ENCODE measurements at regions not wholly inside any gene's neighbourhood (a gene's known extent, or its start where the extent isn't known, plus 50 kb on each side); places are given as distances from the start of the nearest gene placed in this dataset.

DNA sequence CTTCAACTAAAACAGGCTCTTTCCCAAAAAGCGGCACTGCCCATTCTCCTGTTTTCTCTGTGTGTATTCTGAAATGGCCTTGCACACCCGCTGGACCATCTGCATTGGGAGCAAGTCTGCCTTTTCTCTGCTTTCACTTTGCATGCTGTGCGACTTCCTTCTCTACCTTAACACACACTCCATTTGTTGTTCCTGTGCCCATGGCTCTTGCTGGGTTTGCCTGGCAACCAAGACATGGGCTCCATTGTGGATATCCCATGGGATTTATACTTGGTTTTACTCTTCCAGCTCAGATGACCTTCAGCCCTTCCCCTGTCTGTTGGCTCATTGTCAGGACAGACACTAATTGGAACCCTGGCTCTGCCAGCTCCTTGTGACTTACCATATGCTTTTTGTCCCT is 465.3 kb downstream of the REEP3 start:
- Histone ChIP-seq H3K36me3 (no peaks in the 10 kb centered on the region), H3K4me3 (no peak overlapping the region), H3K9me3 (no peaks in the 10 kb centered on the region), H3K27me3 (no peaks in the 10 kb centered on the region), H3K27ac (no peak overlapping the region), H3K4me1 (no peaks in the 10 kb centered on the region)
- no peak for DNase-seq
- intact Hi-C loops (cut with DNase I; ENCODE audit: low total_unique reads) = no loop called here
- TF ChIP-seq, protein P1, sequence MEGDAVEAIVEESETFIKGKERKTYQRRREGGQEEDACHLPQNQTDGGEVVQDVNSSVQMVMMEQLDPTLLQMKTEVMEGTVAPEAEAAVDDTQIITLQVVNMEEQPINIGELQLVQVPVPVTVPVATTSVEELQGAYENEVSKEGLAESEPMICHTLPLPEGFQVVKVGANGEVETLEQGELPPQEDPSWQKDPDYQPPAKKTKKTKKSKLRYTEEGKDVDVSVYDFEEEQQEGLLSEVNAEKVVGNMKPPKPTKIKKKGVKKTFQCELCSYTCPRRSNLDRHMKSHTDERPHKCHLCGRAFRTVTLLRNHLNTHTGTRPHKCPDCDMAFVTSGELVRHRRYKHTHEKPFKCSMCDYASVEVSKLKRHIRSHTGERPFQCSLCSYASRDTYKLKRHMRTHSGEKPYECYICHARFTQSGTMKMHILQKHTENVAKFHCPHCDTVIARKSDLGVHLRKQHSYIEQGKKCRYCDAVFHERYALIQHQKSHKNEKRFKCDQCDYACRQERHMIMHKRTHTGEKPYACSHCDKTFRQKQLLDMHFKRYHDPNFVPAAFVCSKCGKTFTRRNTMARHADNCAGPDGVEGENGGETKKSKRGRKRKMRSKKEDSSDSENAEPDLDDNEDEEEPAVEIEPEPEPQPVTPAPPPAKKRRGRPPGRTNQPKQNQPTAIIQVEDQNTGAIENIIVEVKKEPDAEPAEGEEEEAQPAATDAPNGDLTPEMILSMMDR (IDR thresholded peaks at IDR 0.05) = no peak

DNA sequence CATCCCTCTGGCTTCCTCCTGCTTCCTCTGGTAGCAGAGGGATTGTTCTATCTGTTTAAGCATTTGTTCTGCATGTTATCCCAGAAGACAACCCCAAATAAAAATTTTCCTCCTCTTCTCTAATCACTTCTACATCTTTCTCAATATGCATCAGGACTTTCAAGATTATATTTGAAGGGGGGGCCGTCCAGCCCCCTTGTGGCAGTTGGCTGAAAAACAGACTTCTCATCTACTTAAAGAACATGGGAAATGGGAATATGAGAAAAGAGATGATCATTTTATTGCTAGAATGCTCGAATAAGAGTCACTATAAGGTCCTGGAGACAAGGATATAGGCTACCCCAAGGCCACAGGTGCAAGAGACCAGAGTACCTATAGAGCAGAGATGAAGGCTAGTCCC is 466.0 kb downstream of the REEP3 start:
- no peaks in the 10 kb centered on the region for H3K27me3 ChIP-seq
- H3K9me3 ChIP-seq = no peaks in the 10 kb centered on the region
- H3K36me3 ChIP-seq = no peaks in the 10 kb centered on the region
- intact Hi-C loops (cut with DNase I; ENCODE audit: low total_unique reads) = no loop called here
- TF ChIP-seq, protein P1 (IDR thresholded peaks at IDR 0.05) = no peak
- no peak overlapping the region for H3K27ac ChIP-seq
- no peak for DNase-seq
- no peaks in the 10 kb centered on the region for H3K4me1 ChIP-seq
- H3K4me3 ChIP-seq = no peak overlapping the region

DNA sequence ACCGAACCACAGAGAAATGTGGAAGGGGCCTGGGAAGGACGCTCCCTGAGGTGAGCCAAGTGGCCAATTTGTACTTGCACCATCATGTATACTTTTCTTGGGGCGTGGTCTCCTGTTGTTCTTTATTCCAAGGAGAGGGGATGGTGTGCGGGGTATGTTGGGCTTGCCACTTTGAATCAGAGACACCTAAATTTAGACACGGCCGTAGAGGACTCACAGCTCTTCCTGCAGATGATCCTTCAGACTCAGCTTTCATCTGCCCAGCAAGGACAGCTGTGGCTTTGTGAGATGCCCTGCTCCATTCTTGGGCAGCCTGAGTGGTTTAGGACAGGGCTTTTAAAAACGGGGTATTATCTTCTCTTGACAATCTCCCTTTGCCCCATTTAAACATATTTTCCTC is 473.2 kb downstream of the REEP3 start:
- H3K4me3 ChIP-seq = no peak overlapping the region
- no peak overlapping the region for H3K27ac ChIP-seq
- no peaks in the 10 kb centered on the region for H3K36me3 ChIP-seq
- no peak for DNase-seq
- intact Hi-C loops (cut with DNase I; ENCODE audit: low total_unique reads) = no loop called here
- peaks cover 0 to 5% (median 0%) of the 10 kb centered on the region in 3 donors for H3K9me3 ChIP-seq
- no peaks in the 10 kb centered on the region for H3K27me3 ChIP-seq
- TF ChIP-seq, protein P1 (IDR thresholded peaks at IDR 0.05) = no peak
- H3K4me1 ChIP-seq = no peaks in the 10 kb centered on the region

DNA sequence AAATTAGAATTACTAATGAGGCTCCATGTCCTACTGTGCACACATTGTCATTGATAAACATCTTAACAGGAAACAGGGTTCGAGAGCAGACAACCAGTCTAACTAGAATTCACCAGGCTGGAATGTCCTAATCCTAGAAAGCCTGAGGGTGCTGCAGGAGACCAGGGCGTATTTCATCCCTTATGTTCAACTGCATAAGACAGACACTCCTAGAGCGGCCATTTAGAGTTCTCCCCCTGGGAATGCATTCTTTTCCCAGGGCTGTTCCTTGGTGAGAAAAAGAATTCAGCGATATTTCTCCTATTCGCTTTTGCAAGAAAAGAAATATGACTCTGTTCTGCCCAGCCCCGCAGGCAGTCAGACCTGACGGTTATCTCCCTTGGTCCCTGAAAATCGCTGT is 486.0 kb downstream of the REEP3 start:
- Histone ChIP-seq H3K27me3 (no peaks in the 10 kb centered on the region), H3K9me3 (peaks cover 0 to 11% (median 10%) of the 10 kb centered on the region in 3 donors)

DNA sequence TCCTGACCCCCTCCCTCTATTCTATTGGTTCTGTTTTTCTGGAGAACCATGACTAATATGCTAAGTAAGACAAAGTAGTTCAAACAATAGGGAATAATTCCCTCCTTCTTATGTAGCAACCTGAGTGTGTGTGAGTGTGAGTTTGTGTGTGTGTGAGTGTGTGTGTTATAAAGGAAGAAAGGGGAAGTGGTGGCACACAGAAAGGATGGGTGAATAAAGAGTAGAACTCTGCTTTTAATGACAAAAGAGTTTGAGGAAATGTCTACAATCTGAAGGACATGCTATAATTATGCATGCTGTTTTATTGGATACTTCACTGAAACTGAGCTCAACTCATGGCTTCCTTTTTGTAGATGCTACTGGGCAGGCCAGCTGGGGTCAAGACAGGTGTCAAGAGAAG is 489.5 kb downstream of the REEP3 start:
- intact Hi-C loops (cut with DNase I; ENCODE audit: low total_unique reads) = no loop called here
- no peaks in the 10 kb centered on the region for H3K27me3 ChIP-seq

More for the DNA sequence above, 486.0 kb downstream of the REEP3 start:
- TF ChIP-seq, protein P1 (IDR thresholded peaks at IDR 0.05) = no peak
- Histone ChIP-seq H3K27ac (no peak overlapping the region), H3K4me3 (no peak overlapping the region), H3K36me3 (no peaks in the 10 kb centered on the region), H3K4me1 (no peaks in the 10 kb centered on the region)
- DNase-seq = no peak
- intact Hi-C loops (cut with DNase I; ENCODE audit: low total_unique reads) = no loop called here

More for the DNA sequence above, 489.5 kb downstream of the REEP3 start:
- Histone ChIP-seq H3K36me3 (no peaks in the 10 kb centered on the region), H3K9me3 (peaks cover 0 to 11% (median 10%) of the 10 kb centered on the region in 3 donors), H3K4me1 (no peaks in the 10 kb centered on the region), H3K27ac (no peak overlapping the region), H3K4me3 (no peak overlapping the region)
- TF ChIP-seq, protein P1 (IDR thresholded peaks at IDR 0.05) = no peak
- DNase-seq = no peak
